Brain microvascular endothelial cell (primary cell): ENCODE measurements at regions not wholly inside any gene's neighbourhood (a gene's known extent, or its start where the extent isn't known, plus 50 kb on each side); places are given as distances from the start of the nearest gene placed in this dataset.

ENCODE experiments used
- DNase-seq: peaks from one replicate; pipeline ENCODE4 v3.0.0-alpha.2; 2020
- H3K27ac ChIP-seq: fragments of 250-450 bp; sonication (Bioruptor Pico); 2 replicates; pipeline ENCODE4 v1.5.1; 2020; ENCODE audit warnings: mild to moderate bottlenecking, moderate library complexity
- H3K27me3 ChIP-seq: fragments of 250-450 bp; sonication (Bioruptor Pico); replicated peaks from 2 replicates; pipeline ENCODE4 v1.5.1; 2020; ENCODE audit warnings: mild to moderate bottlenecking
- H3K36me3 ChIP-seq: fragments of 250-450 bp; sonication (Bioruptor Pico); replicated peaks from 2 replicates; pipeline ENCODE4 v1.5.1; 2020; ENCODE audit warnings: mild to moderate bottlenecking
- H3K4me3 ChIP-seq: 2 replicates; pipeline ENCODE4 v1.5.1; 2011; ENCODE audit warnings: low read depth, mild to moderate bottlenecking, control low read depth, low read length, moderate library complexity
- CTCF ChIP-seq: IDR thresholded peaks from 2 replicates; pipeline ENCODE4 v1.5.1; 2011; ENCODE audit warnings: low read depth, mild to moderate bottlenecking, moderate library complexity, low read length, control low read depth, inconsistent platforms; ENCODE audit errors: missing control alignments
- in situ Hi-C: cut with HindIII; loops from 2 replicates; pipeline ENCODE4 v1.10.0; 2017; ENCODE audit warnings: low sequenced_read_pairs, low pct_ligation_motif_present

GRCh38 chr22:44574057-44574639, 76.1 kb upstream of the RTL6 start:
- H3K4me3 ChIP-seq: no peak overlapping the region
- in situ Hi-C loops: no loop called here
- TF ChIP-seq CTCF: no peak
- peaks cover 10% of the 10 kb centered on the region for H3K27me3 ChIP-seq
- no peak for DNase-seq
- no peaks in the 10 kb centered on the region for H3K36me3 ChIP-seq
- H3K27ac ChIP-seq: no peak overlapping the region

GRCh38 chr22:44573451-44573850, 75.4 kb upstream of the RTL6 start:
- H3K27me3 ChIP-seq: peaks cover 10% of the 10 kb centered on the region
- no peaks in the 10 kb centered on the region for H3K36me3 ChIP-seq
- in situ Hi-C loops: no loop called here
- no peak for DNase-seq
- TF ChIP-seq CTCF: no peak
- no peak overlapping the region for H3K27ac ChIP-seq
- H3K4me3 ChIP-seq: no peak overlapping the region

- no peak for DNase-seq
- peaks cover 10% of the 10 kb centered on the region for H3K27me3 ChIP-seq
- TF ChIP-seq CTCF: no peak
- no peak overlapping the region for H3K27ac ChIP-seq
- no peaks in the 10 kb centered on the region for H3K36me3 ChIP-seq
- no peak overlapping the region for H3K4me3 ChIP-seq
- in situ Hi-C loops: no loop called here
Measured at GRCh38 chr22:44572414-44573207, 74.6 kb upstream of the RTL6 start.

GRCh38 chr22:44571566-44572413, 73.8 kb upstream of the RTL6 start:
- TF ChIP-seq CTCF: no peak
- Histone ChIP-seq H3K36me3 (no peaks in the 10 kb centered on the region), H3K4me3 (no peak overlapping the region), H3K27ac (no peak overlapping the region), H3K27me3 (peaks cover 10% of the 10 kb centered on the region)
- in situ Hi-C loops: no loop called here
- DNase-seq: no peak

GRCh38 chr22:44570476-44571445, 72.7 kb upstream of the RTL6 start:
- TF ChIP-seq CTCF: no peak
- peaks cover 5% of the 10 kb centered on the region for H3K27me3 ChIP-seq
- H3K27ac ChIP-seq: no peak overlapping the region
- no peak for DNase-seq
- in situ Hi-C loops: no loop called here
- H3K36me3 ChIP-seq: no peaks in the 10 kb centered on the region
- no peak overlapping the region for H3K4me3 ChIP-seq
